HG03521 (cell line): ENCODE measurements at regions not wholly inside any gene's neighbourhood (a gene's known extent, or its start where the extent isn't known, plus 50 kb on each side); places are given as distances from the start of the nearest gene placed in this dataset.
"Not testable (repeated sequence)": the region's sequence is repeated elsewhere in the genome, so short reads cannot be mapped to it uniquely, and the experiment has no call there.

Experiments used
- ATAC-seq: cut with Tn5 transposase; IDR thresholded peaks from one replicate; pipeline ENCODE4 v1.9.1; 2021; ENCODE audit warnings: mild to moderate bottlenecking, moderate library complexity; ENCODE audit not compliant: unreplicated experiment

DNA sequence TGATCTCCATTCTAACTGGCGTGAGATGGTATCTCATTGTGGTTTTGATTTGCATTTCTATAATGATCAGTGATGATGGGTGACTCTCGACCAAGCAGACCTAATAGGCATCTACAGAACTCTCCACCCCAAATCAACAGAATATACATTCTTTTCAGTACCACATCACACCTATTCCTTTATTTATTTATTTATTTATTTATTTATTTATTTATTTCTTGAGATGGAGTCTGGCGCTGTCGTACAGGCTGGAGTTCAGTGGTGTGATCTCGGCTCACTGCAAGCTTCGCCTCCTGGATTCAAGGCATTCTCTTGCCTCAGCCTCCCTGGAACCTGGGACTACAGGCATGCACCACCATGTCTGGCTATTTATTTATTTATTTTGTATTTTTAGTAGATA lies 496.3 kb downstream of the TENT5A start:
- not testable (repeated sequence) for ATAC-seq

DNA sequence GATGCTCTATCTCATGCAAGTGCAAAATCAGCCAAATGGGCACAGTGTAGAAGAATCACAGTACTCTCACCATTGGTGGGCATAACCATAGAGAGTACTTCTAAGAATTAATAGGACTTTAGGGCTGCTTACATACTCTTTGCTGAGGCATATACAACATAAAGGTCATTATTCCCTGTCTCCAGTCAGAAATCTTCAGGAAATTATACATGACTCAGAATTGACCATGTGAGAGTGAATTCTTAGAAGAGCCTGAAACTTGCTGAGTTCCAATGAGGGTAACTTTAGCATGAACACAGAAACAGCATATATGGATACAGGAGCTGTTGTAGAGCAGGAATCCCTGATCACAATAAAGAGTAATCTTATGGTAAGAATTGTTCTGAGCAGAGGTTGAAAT lies 498.7 kb downstream of the TENT5A start:
- ATAC-seq, result no peak

DNA sequence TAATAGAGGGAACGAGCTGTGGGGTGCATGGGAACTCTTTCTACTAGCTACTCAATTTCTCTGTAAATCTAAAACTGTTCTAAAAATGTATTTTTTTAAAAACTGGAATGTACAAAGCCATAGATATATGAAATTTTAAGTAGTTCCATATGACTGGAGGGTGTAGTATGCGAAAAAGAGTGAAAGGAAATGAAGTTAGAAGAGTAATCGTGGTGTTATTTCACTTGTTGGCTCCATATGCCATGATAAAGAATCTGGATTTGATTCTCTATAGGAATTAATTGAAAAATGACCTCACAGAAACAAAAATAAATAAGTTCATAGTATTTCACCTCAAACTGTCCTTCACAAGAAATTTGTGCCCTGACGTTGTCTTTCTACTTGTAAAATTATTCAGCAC lies 500.2 kb downstream of the TENT5A start:
- ATAC-seq, result no peak

DNA sequence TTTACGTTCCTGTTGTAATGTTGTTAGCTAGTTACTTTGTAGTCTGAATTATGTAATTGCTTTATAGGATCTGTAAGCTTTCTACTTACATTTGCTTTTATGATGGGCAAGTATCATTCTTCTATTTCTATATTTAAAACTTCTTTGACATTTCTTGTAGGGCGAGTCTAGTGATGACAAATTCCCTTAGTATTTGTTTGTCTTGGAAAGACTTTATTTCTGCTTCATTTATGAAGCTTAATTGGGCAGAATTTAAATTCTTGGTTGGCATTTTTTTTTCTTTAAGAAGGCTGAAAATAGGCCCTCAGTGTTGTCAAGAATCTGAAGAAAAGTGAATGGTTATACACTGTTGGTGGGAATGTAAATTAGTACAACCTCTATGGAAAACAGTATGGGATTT lies 506.3 kb downstream of the TENT5A start:
- no peak for ATAC-seq

DNA sequence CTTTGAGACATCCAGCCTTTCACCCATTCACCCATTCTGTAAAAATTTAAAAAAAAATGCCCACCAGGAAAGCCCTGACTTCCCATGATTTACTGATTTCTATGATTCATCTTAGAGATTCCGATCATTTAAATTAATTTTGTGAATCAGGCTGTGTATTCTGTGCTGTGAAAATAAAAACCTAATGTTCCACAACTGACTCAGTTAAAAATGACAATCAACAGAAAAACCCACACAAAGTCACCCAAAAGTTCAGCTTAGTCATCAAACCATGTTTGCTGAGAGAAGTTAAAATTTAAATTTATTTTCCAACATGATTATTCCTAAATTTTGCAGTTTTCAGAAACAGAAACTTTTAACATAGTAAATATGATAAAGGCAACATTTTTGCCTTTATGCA lies 509.9 kb downstream of the TENT5A start:
- no peak for ATAC-seq

DNA sequence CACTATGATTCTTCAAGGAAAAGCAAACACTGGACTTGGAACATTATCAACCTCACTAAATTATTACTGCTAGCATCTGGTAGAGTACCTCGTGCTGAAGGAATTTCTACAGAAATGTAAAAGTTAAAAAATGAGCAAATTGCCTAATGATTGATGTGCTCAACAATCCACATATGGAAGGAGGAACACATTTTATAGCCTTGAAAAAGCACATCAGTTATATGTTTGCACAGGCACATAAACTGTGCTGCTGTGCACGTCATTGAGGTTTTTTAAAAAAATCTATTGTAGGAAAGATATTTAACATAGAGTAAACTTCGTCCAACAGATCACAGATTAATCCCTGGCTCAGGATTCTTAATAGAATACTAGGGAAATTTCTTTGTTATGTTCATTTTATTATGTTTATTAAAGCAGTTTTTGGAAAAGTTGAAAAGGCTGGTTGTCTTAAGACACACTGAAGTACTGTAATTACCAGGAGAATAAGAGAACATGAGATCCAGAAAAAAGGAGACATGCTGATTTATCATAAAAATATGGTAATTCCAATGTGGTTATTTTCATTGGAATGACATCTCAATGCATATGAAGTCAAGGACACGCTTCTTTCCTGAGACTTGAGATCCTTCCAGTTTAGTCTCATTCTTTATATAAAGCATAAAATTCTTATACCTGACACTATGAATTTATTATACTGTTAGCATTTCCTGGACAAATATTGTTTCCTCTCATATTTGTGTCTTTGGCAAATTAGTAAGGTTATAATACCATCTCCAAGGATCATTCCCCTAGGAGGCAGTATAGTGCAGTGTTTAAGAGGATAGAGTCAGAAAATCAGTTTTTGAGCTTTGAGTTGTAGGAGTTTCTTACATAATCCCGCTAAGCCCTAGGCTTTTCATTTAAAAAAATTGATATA lies 511.1 kb downstream of the TENT5A start:
- ATAC-seq, result no peak

DNA sequence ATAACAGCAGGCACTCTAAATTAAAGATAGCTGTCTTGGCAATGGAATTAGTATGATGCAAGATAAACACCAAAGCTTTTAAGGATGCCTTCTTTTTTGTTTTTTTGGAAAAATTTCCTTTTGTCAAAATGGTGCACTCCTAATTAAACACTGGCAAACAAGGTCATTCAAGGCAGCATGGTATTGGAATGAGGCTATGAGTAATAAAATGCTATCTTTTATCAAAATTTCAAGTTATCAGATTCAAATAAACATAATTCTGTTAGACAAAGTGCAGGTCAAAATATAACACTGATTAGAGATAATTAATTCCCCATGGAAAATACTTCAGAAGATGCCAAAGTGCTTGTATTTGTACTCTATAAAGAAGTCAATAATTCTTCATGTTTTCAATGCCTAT lies 514.1 kb downstream of the TENT5A start:
- ATAC-seq, result no peak

DNA sequence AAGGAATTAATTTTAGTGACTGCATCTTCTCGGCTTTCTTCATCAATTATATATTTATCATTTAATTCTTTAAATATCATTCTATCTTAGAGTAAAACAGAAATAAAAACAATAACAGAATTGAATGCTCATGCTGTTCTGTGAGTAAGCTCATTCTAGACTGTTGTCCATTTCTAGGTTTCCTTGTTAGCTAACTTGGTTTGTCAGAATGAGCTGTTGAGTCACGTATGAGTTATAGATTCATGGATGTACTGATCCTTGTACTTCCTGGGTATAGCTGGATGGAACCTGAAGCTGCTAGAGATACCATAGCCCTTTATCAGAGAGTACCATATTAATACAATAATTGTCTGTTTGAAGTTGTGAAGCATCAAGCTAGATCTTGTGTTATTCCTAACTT lies 515.3 kb downstream of the TENT5A start:
- ATAC-seq, result no peak

DNA sequence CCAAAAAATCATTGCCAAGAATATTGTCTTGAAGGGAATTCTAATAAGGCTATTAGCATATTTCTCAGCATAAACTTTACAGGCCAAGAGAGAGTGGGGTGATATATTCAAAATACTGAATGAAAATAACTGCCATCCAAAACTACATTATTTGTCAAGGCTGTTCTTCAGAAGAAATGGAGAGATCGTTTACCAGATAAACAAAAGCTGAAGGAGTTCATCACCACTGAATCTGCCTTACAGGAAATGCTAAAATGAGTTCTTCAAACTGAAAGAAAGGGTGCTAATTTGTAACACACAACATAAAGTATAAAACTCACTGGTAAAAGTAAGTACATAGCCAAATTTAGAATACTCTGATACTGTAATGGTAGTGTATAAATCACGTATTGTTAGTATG lies 517.0 kb downstream of the TENT5A start:
- no peak for ATAC-seq

DNA sequence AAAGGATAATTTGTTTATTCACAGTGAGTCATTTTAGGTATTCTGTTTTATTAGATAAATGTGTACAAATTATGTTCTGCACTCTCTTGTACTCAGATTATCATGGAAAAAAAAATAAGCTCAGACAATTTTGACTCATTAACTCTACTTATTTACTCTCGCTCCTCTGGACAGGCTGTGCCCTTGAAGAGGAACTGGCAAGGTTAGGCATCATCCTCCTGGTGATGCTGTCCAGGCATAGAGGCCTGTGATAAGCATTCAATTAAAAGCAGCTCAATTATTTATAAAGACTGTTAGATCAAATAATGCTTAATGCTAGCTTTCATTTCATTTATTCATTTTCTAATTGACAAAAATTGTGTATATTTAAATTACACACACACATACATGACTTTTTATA lies 518.5 kb downstream of the TENT5A start:
- ATAC-seq, result no peak

DNA sequence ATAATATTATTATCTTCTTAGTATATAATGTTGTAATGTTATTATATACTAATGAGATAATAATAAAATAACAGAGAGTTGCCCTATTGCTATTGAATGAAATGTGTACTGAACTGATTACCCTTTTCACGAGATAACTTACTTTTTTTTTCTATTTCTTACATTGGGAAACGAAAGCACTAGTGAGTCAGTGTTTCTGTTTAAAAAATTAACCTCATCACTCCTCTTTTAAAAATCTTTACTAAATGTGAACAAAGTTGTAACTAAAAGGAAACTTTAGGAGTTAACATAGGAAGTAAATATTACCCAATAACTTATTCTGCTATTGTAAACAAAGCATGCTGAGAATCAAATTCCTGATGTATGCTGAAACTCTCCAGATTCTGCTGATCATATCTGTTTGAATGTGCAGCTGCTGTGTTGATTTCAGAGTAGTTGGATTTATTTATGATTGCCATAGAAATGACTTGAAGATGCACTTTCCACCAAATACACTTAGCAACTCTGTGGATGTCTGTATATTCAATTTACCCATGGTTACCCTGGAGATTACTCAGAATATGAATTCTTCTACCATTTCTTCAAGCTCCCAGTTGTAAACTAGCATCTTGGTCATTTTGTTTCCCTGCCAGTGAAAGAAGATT lies 523.4 kb downstream of the TENT5A start:
- ATAC-seq, result no peak

DNA sequence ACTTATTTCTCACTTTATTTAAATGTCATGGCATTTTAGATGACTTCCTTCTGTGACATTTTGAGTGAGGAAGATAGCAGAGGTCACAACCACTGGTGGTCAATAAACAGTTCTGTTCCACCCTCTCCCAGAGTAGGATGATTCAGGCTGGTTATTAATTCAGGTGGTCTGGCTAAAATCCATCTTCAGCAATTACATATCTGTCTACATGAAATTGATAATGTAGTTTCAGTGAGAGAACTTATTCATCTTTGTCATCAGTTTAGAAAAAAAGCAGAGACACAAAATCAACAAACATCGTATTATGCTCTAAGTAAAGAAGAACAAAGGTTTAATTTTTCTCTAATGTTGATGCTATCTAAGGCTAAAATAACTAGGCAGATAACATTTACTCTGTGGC lies 525.5 kb downstream of the TENT5A start:
- no peak for ATAC-seq

DNA sequence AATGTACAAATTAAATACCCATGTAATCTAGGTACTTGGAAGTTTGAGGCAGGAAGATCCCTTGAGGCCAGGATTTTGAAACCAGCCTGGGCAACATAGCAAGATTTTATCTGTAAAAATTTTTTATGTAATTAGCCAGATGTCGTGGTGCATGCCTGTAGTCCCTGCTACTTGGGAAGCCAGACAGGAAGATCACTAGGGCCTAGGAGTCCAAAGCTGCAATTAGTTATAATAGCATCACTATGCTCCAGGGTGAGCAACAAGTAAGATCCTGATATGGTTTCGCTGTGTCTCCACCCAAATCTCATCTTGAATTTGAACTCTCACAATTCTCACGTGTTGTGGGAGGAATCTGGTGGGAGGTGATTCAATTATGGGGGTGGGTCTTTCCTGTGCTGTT lies 535.8 kb downstream of the TENT5A start:
- no peak for ATAC-seq

DNA sequence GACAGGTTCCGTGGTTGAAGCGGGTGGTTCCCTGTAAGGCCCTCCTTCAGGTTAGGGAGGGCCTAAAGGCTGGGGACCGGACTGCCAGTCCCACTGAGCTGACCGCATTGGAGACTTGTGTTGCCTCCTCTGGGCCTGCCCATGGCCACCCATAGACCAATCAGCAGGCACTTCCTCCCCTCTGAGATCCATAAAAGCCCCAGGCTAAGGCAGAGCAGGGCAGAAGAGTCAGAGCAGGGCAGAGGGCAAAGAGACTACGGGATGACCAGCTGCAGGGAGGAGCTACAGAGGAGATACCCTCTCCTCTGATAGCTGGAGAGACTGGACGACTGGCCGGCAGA lies 537.4 kb downstream of the TENT5A start:
- no peak for ATAC-seq

DNA sequence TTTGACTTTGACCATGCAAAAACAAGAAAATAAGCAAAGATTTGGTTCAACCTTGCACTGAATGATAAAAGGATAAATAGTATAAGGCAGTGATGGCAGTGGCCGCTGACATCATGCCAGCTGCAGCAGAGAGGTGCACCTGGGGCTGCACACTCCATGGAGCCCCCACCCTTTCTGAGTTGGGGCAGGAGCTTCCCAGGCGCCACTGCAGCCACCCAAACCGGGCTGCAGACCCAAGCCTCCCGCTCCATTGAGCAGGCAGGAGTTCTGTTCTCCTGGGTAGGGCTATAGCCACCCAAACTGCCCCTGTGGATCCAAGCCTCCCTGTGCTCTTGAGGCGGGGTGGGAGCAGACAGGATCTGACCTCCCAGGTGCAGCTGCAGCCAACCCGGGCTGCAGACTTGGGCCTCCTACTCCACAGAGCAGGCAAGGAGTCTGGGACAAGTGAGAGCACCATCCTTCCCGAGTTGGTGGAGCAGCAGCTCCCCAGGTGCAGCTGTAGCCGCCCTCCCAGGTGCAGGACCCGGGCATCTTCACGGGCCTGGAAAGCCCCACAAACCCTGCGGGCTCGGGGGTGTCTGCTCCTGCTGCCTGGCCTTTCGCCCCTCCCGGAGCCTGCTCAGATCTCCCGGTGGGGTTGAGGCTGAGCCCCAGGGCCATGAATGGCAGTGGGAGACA lies 537.9 kb downstream of the TENT5A start:
- no peak for ATAC-seq

DNA sequence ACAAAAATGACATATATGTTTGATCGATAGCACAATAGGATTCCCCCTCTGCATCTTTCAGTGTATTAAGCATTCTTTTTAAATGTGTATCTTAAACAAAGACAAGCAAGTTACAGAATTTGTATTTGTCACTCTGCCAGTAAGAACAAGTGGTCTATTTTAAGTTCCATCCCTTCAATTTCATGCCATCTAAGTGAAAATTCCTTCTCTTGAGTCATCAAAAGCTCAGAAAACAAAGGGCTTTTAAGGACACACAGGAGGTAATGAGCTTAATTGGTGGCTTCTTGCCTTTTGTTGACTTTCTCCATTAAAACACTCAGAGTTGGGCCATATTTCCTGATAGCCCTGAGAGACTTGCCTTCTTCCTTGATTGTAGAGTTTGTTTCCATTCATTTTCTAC lies 547.8 kb downstream of the TENT5A start:
- ATAC-seq, result no peak

DNA sequence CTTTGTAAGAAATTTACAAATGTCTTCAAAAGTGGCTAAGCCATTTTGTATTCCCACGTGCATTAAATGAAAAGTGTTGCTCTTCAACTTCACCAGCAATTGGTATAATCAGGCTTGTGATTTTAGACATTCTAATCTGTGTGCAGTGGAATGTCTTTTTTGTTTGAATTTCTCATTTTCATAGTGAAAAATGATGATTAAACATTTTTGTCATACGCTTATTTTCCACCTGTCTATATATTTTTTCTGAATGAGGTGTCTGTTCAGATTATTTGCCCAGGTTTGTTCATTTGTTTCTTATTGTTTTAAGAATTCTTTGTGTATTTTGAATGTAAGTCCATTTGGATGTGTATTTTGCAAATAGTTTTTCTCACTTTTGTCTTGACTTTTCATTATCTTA lies 558.1 kb downstream of the TENT5A start:
- no peak for ATAC-seq

DNA sequence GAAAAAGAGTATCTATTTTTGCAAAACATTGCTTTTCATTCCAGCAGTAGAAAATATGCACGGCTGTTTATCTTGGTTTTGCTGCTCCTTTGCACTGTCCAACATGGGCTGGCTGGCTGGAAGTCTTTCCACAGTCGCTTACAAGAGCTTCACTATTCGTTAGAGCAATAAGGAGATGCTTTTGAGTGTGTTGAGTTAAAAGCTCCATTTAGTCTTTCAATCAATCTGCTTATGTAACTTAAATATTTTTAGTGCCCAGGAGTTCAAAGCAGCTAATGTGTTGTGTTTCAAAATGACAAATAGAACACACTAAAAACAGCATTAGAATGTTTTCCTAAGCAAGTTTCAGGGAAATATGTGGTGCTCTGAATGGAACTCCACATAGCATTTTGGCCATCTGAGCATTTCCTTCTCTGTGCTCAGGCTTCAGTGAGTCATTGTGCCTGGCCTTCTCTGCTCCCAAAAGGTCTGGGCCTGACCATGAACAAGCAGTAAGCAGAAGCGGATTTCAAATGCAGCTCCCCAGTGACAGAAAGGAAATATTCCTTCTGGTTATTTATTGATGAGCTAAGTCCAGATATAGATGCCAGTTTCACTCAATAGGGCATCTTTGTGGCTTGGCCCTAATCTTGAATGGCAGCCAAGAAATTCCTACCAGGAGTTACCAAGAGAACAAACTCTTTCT lies 580.3 kb downstream of the TENT5A start:
- ATAC-seq, result no peak

DNA sequence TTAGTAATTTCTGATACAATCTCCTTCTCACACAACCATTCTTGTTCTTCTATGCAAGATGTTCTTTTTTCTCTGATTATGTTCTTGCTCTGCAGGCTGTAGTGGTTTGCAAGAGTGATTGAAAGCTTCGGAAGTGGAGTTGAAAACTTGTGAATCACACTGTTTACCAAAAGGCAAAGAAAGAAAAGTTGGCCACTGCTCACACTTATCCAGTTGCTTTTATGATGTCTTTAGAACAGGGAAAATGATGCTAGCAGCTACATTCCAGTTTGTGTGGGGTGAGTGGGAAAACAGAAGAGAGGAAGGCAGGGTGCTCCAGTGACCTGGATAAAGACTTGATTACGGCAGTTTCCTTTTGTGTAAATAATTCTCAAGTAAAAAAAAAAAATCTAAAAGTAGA lies 583.3 kb downstream of the TENT5A start:
- ATAC-seq, result no peak

DNA sequence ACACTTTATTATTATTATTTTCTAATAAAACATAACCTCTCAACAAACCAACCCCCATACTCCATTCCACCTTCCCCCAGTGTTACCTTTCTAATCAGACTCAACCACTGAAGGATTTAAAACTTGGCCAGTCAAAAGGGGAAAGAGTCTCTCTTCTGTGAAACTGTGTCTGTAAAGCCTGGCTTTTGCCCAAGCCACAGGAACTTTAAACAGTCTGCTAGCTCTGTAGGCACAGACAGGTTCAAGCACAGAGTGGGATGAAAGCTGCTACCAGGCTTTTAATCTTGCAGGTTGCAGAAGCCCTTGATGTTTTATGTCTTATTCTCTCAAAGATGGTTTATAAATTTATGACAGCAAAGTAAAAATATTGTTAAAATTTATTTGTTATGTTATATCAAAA lies 585.7 kb downstream of the TENT5A start:
- ATAC-seq, result no peak

DNA sequence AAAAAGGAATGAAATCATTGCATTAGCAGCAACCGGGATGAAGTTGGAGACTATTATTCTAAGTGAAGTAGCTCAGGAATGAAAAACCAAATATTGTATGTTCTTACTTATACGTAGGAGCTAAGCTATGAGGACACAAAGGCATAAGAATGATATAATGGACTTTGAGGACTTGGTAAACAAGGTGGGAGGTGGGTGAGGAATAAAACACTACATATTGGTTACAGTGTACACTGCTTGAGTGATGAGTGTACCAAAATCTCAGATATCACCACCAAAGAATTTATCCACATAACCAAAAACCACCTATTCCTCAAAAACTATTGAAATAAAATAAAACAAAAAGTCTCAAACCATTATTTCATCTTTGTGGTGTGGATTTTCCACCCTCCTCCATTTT lies 593.5 kb downstream of the TENT5A start:
- ATAC-seq, result no peak

DNA sequence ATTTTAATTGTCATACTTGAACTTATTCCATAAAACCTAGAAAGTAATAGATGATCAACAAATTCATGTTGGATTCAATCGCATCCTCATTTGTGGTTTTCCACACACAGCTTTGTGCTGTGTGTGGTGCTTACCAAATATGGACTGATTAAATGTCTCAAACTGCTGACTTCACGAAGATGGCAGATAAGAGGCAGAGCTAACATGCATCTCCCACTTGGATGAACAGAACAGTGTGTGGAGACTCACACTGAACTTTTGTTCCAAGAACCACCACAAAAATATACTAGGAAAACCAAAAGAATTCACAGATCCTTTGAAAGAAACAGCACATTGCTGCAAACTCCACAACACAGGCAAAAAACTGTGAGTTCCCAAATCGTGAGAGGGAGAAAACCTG lies 603.7 kb downstream of the TENT5A start:
- no peak for ATAC-seq
